ENCODE measurements at regions not wholly inside any gene's neighbourhood (a gene's known extent, or its start where the extent isn't known, plus 50 kb on each side); places are given as distances from the start of the nearest gene placed in this dataset.

GRCh38 chr12:83823386-83824045, 1089.1 kb downstream of the SLC6A15 start:
- TF ChIP-seq CTCF (IDR thresholded peaks at IDR 0.05) (no peak), EZH2 (IDR thresholded peaks at IDR 0.05; ENCODE audit: borderline replicate concordance, insufficient read depth, low read depth, low read length, poor library complexity, severe bottlenecking) (no peak)

Data from B cell (primary cell).